Stimulated activated memory B cell treated with anti-CD40 and anti-IgM and Interleukin-4, amounts not matched to agents 10 μg/mL and 1 μg/mL and 100 μg/mL, for 72 hours (primary cell): ENCODE measurements at regions not wholly inside any gene's neighbourhood (a gene's known extent, or its start where the extent isn't known, plus 50 kb on each side); places are given as distances from the start of the nearest gene placed in this dataset.
"Not testable (repeated sequence)": the region's sequence is repeated elsewhere in the genome, so short reads cannot be mapped to it uniquely, and the experiment has no call there.

Experiments
- ATAC-seq: fragments of 150-1000 bp; cut with Tn5 transposase; 2 replicates; pipeline ENCODE4 v1.10.0; 2021
- H3K27ac Mint-ChIP-seq: one replicate; pipeline ENCODE4 v1.8.0; 2022; ENCODE audit warnings: mild to moderate bottlenecking, mixed read lengths
- H3K27me3 Mint-ChIP-seq: one replicate; pipeline ENCODE4 v1.8.0; 2022; ENCODE audit warnings: mixed read lengths
- H3K36me3 Mint-ChIP-seq: one replicate; pipeline ENCODE4 v1.8.0; 2022; ENCODE audit warnings: mixed read lengths
- H3K4me1 Mint-ChIP-seq: one replicate; pipeline ENCODE4 v1.8.0; 2022; ENCODE audit warnings: mixed read lengths
- H3K4me3 Mint-ChIP-seq: one replicate; pipeline ENCODE4 v1.8.0; 2022; ENCODE audit warnings: mild to moderate bottlenecking, moderate library complexity, mixed read lengths
- H3K9me3 Mint-ChIP-seq: one replicate; pipeline ENCODE4 v1.8.0; 2022; ENCODE audit warnings: mixed read lengths

- H3K27ac Mint-ChIP-seq = no peak overlapping the region
- H3K36me3 Mint-ChIP-seq = no peaks in the 10 kb centered on the region
- no peaks in the 10 kb centered on the region for H3K27me3 Mint-ChIP-seq
- H3K4me3 Mint-ChIP-seq = no peak overlapping the region
- ATAC-seq = no peak
- no peaks in the 10 kb centered on the region for H3K9me3 Mint-ChIP-seq
- no peaks in the 10 kb centered on the region for H3K4me1 Mint-ChIP-seq
Measured at GRCh38 chr2:221931251-221931991, 359.3 kb upstream of the EPHA4 start.

GRCh38 chr2:221929259-221929658 is 357.2 kb upstream of the EPHA4 start:
- Mint-ChIP-seq H3K4me3 (no peak overlapping the region), H3K4me1 (no peaks in the 10 kb centered on the region), H3K9me3 (no peaks in the 10 kb centered on the region), H3K27me3 (no peaks in the 10 kb centered on the region), H3K36me3 (no peaks in the 10 kb centered on the region), H3K27ac (no peak overlapping the region)
- no peak for ATAC-seq

GRCh38 chr2:221926327-221926726 is 354.2 kb upstream of the EPHA4 start:
- Mint-ChIP-seq H3K4me1 (no peaks in the 10 kb centered on the region), H3K27ac (no peak overlapping the region), H3K27me3 (no peaks in the 10 kb centered on the region), H3K36me3 (no peaks in the 10 kb centered on the region), H3K4me3 (no peak overlapping the region), H3K9me3 (no peaks in the 10 kb centered on the region)
- no peak for ATAC-seq

- Mint-ChIP-seq H3K9me3 (no peaks in the 10 kb centered on the region), H3K4me3 (no peak overlapping the region), H3K4me1 (no peaks in the 10 kb centered on the region), H3K36me3 (no peaks in the 10 kb centered on the region), H3K27me3 (no peaks in the 10 kb centered on the region), H3K27ac (no peak overlapping the region)
- ATAC-seq = no peak
Measured at GRCh38 chr2:221924576-221924975, 352.5 kb upstream of the EPHA4 start.

GRCh38 chr2:221915926-221916325 is 343.8 kb upstream of the EPHA4 start:
- Mint-ChIP-seq H3K9me3 (peaks cover 3% of the 10 kb centered on the region), H3K4me1 (no peaks in the 10 kb centered on the region), H3K36me3 (no peaks in the 10 kb centered on the region), H3K27ac (no peak overlapping the region), H3K27me3 (no peaks in the 10 kb centered on the region), H3K4me3 (no peak overlapping the region)
- no peak for ATAC-seq

GRCh38 chr2:221914334-221914880 is 342.3 kb upstream of the EPHA4 start:
- Mint-ChIP-seq H3K36me3 (no peaks in the 10 kb centered on the region), H3K27me3 (no peaks in the 10 kb centered on the region), H3K9me3 (peaks cover 3% of the 10 kb centered on the region), H3K27ac (no peak overlapping the region), H3K4me1 (no peaks in the 10 kb centered on the region), H3K4me3 (no peak overlapping the region)
- ATAC-seq = no peak

GRCh38 chr2:221911890-221912289 is 339.8 kb upstream of the EPHA4 start:
- H3K4me3 Mint-ChIP-seq = no peak overlapping the region
- H3K27me3 Mint-ChIP-seq = no peaks in the 10 kb centered on the region
- no peak for ATAC-seq
- no peaks in the 10 kb centered on the region for H3K4me1 Mint-ChIP-seq
- no peak overlapping the region for H3K27ac Mint-ChIP-seq
- peaks cover 3% of the 10 kb centered on the region for H3K9me3 Mint-ChIP-seq
- H3K36me3 Mint-ChIP-seq = no peaks in the 10 kb centered on the region

- peaks cover 3% of the 10 kb centered on the region for H3K9me3 Mint-ChIP-seq
- no peaks in the 10 kb centered on the region for H3K27me3 Mint-ChIP-seq
Measured at GRCh38 chr2:221911321-221911720, 339.2 kb upstream of the EPHA4 start.

GRCh38 chr2:221908518-221908917 is 336.4 kb upstream of the EPHA4 start:
- H3K4me3 Mint-ChIP-seq = no peak overlapping the region
- H3K36me3 Mint-ChIP-seq = no peaks in the 10 kb centered on the region
- H3K27me3 Mint-ChIP-seq = no peaks in the 10 kb centered on the region
- no peaks in the 10 kb centered on the region for H3K4me1 Mint-ChIP-seq
- H3K9me3 Mint-ChIP-seq = no peaks in the 10 kb centered on the region
- no peak overlapping the region for H3K27ac Mint-ChIP-seq
- ATAC-seq = no peak

More at GRCh38 chr2:221911321-221911720, 339.2 kb upstream of the EPHA4 start:
- no peak overlapping the region for H3K4me3 Mint-ChIP-seq
- no peaks in the 10 kb centered on the region for H3K36me3 Mint-ChIP-seq
- no peak for ATAC-seq
- no peaks in the 10 kb centered on the region for H3K4me1 Mint-ChIP-seq
- H3K27ac Mint-ChIP-seq = no peak overlapping the region

GRCh38 chr2:221897718-221898117 is 325.6 kb upstream of the EPHA4 start:
- H3K4me3 Mint-ChIP-seq = no peak overlapping the region
- H3K4me1 Mint-ChIP-seq = no peaks in the 10 kb centered on the region
- no peak overlapping the region for H3K27ac Mint-ChIP-seq
- H3K27me3 Mint-ChIP-seq = no peaks in the 10 kb centered on the region
- H3K9me3 Mint-ChIP-seq = peaks cover 9% of the 10 kb centered on the region
- H3K36me3 Mint-ChIP-seq = no peaks in the 10 kb centered on the region
- ATAC-seq = no peak

- H3K9me3 Mint-ChIP-seq = peaks cover 9% of the 10 kb centered on the region
- no peaks in the 10 kb centered on the region for H3K36me3 Mint-ChIP-seq
- ATAC-seq = no peak
- no peaks in the 10 kb centered on the region for H3K4me1 Mint-ChIP-seq
- no peaks in the 10 kb centered on the region for H3K27me3 Mint-ChIP-seq
- no peak overlapping the region for H3K4me3 Mint-ChIP-seq
- no peak overlapping the region for H3K27ac Mint-ChIP-seq
Measured at GRCh38 chr2:221896505-221897151, 324.5 kb upstream of the EPHA4 start.

- H3K36me3 Mint-ChIP-seq = no peaks in the 10 kb centered on the region
- H3K27ac Mint-ChIP-seq = no peak overlapping the region
- no peak for ATAC-seq
- H3K27me3 Mint-ChIP-seq = no peaks in the 10 kb centered on the region
- H3K9me3 Mint-ChIP-seq = peaks cover 6% of the 10 kb centered on the region
- no peaks in the 10 kb centered on the region for H3K4me1 Mint-ChIP-seq
- no peak overlapping the region for H3K4me3 Mint-ChIP-seq
Measured at GRCh38 chr2:221895366-221896121, 323.4 kb upstream of the EPHA4 start.

GRCh38 chr2:221893501-221893900 is 321.4 kb upstream of the EPHA4 start:
- peaks cover 3% of the 10 kb centered on the region for H3K9me3 Mint-ChIP-seq
- no peak overlapping the region for H3K4me3 Mint-ChIP-seq
- ATAC-seq = no peak
- no peaks in the 10 kb centered on the region for H3K4me1 Mint-ChIP-seq
- H3K27me3 Mint-ChIP-seq = no peaks in the 10 kb centered on the region
- no peaks in the 10 kb centered on the region for H3K36me3 Mint-ChIP-seq
- no peak overlapping the region for H3K27ac Mint-ChIP-seq

GRCh38 chr2:221892006-221892405 is 319.9 kb upstream of the EPHA4 start:
- H3K27me3 Mint-ChIP-seq, ATAC-seq, H3K4me3 Mint-ChIP-seq, H3K4me1 Mint-ChIP-seq, H3K9me3 Mint-ChIP-seq, H3K36me3 Mint-ChIP-seq, H3K27ac Mint-ChIP-seq: not testable (repeated sequence)

- Mint-ChIP-seq H3K27me3 (no peaks in the 10 kb centered on the region), H3K36me3 (no peaks in the 10 kb centered on the region), H3K9me3 (peaks cover 3% of the 10 kb centered on the region), H3K4me1 (no peaks in the 10 kb centered on the region), H3K4me3 (no peak overlapping the region), H3K27ac (no peak overlapping the region)
- no peak for ATAC-seq
Measured at GRCh38 chr2:221883976-221884375, 311.9 kb upstream of the EPHA4 start.
